ENCODE measurements at regions not wholly inside any gene's neighbourhood (a gene's known extent, or its start where the extent isn't known, plus 50 kb on each side); places are given as distances from the start of the nearest gene placed in this dataset.

GRCh38 chr10:3231951-3232730 lies 59.6 kb upstream of the PITRM1 start:
- peak; percentile 94 for DNase-seq

DNA sequence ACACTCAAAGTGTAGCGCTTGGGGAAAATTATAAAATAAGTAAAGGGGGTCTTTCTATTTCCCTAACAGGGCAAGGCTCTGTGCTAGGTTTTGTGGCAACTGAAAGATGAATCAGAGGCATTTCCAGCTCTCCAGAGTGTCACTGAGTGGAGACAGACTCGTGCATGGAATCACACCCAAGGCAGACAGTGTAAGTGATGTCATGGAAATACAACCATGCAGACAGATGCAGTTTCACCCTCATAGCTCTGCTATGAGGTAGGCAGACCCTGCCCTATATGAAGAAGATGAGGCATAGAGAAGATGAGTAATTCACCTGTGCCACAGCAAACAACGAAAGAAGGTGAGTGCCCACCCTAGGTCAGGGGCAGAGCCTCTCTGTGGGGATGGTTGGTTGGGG lies 57.2 kb upstream of the PITRM1 start:
- peak; percentile 70 for DNase-seq

DNA sequence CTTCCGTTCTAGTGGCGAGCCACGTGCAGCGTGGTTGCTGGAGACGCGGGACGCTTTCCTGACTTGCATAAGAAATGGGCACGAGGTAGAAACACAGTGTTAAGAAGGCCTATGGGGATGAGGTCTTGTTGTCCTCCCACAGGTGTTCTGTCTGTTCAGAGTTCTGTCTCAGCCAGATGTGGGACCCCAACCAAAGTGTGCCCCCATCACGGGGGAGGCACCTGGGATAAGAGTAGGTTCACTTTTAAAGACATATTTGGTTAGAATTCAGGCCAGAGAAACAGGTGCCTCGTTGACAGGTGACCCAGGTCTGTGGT lies 56.0 kb upstream of the PITRM1 start:
- DNase-seq = no peak

DNA sequence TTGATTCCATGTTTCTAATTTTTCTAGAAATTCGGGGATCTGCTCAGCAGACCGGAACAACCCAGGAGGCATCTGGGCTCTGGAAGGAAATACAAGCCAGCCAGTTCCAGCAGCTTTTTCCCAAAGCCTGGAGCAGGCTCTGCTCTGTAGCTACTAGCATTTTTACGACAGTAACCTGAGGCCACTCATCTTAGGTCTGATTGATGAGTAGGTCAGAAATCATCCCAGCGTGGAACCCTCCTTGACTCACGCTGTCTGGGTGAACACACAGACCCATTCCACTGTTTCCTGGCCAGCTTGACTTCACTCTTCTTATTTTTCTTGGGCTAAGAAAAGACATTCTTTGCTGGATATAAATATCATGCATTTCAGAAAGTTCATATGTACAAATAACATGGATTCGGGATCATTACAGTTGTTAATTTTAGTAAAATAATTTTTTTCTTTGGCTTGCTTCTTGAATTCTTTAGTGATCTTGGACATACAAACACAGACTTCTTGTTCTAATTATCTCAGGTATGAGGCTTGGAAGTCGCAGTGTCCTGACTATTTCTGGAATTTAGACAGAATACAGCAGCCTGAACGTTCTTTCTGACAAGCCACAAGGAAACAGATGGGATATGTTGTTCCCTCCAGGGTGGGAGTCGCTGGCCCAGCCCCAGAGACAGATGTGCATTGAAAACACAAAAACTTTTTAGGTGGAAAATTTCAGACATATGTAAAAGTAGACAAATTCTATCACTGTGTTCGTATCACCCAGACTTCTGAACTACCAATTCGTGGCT lies 54.6 kb upstream of the PITRM1 start:
- DNase-seq = peak; percentile 96

DNA sequence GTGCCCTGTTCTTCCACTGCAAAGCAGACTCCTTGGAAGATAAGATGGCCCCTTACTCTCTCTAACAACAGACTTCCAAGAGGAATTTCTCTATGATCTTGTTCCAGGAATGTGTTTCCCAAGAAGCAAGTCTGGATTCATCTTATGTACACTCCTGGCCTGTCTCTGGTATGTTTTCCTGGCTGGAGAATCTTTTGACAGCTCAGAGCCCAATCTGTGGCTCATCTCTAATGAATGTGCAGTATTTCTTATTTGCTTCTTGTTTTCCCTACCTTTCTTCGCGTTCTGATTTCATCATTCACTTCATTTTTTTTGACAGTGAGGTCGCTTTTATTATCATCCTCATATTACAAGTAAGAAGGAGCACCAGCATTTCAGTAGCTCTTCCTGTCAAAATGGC lies 53.0 kb upstream of the PITRM1 start:
- peak; percentile 94 for DNase-seq

- DNase-seq = no peak
Observed at GRCh38 chr10:3224241-3224640, 51.7 kb upstream of the PITRM1 start.

- peak; percentile 40 for DNase-seq
Observed at GRCh38 chr10:3222626-3223025, 50.0 kb upstream of the PITRM1 start.
